GM23248 (cell line): ENCODE measurements at regions not wholly inside any gene's neighbourhood (a gene's known extent, or its start where the extent isn't known, plus 50 kb on each side); places are given as distances from the start of the nearest gene placed in this dataset.

Source experiments
- EZH2 ChIP-seq: fragments of 200-600 bp; sonication (generic); IDR thresholded peaks from 2 replicates; pipeline ENCODE4 v1.6.1; 2018; ENCODE audit warnings: antibody characterized with exemption, mild to moderate bottlenecking; ENCODE audit not compliant: insufficient read depth, poor library complexity, severe bottlenecking
- EZH2phosphoT487 ChIP-seq: fragments of 200-600 bp; sonication (generic); IDR thresholded peaks from 2 replicates; pipeline ENCODE4 v1.6.1; 2018; ENCODE audit warnings: antibody characterized with exemption, moderate library complexity, mild to moderate bottlenecking, low read depth; ENCODE audit not compliant: insufficient read depth

- no peak for TF ChIP-seq EZH2phosphoT487
- TF ChIP-seq EZH2, result no peak
These were observed 164.8 kb upstream of the SLC25A13 start for GRCh38 chr7:96486681-96487080.
